ENCODE measurements at regions not wholly inside any gene's neighbourhood (a gene's known extent, or its start where the extent isn't known, plus 50 kb on each side); places are given as distances from the start of the nearest gene placed in this dataset.

DNA sequence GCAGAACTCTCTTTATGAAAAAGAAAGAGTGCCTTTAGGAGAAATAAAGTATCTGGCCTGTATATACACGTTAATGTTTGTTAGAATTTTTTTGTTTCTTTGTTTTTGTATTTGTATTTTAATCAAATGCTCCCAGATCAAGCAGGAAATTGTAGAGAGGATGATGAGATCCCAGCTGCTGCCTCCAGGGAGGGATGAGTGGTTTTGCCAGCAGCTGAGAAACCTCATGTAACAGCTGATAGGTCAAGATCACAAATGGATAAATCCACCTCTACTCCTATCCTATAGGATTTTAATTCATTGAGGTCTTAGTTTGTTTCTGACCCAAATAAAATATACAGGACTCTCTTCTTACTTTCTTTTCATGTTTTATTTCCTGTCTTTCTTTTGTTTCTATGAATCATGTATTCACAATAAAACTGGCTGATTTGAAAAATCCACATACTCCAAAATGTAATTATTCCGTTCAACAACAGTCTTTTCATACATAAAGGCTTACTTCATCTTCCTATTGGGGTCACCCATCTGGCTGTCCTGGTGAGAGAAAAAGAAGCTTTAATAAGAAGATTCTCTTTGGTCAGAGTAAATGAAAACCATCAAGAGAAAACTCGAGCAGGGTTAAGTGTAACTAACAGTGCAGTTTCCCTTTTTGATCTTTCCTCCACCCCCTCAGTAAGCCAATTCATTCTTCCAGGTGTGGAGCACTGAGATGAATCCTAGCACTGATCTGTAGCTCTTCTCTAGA lies 129.3 kb upstream of the PLPPR5 start:
- TF ChIP-seq, protein P1, sequence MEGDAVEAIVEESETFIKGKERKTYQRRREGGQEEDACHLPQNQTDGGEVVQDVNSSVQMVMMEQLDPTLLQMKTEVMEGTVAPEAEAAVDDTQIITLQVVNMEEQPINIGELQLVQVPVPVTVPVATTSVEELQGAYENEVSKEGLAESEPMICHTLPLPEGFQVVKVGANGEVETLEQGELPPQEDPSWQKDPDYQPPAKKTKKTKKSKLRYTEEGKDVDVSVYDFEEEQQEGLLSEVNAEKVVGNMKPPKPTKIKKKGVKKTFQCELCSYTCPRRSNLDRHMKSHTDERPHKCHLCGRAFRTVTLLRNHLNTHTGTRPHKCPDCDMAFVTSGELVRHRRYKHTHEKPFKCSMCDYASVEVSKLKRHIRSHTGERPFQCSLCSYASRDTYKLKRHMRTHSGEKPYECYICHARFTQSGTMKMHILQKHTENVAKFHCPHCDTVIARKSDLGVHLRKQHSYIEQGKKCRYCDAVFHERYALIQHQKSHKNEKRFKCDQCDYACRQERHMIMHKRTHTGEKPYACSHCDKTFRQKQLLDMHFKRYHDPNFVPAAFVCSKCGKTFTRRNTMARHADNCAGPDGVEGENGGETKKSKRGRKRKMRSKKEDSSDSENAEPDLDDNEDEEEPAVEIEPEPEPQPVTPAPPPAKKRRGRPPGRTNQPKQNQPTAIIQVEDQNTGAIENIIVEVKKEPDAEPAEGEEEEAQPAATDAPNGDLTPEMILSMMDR (conservative IDR thresholded peaks at IDR 0.05 in 1 of 2, IDR thresholded peaks at IDR 0.05 in 1 of 2; ENCODE audit: extremely low read depth in 1 of 2, insufficient read depth in 1 of 2, low read depth in 1 of 2, low read length in 2 of 2), result no peak
- TF ChIP-seq EZH2 (IDR thresholded peaks at IDR 0.05; ENCODE audit: borderline replicate concordance, low read length), result no peak

All from mammary epithelial cell (primary cell).